ENCODE measurements at regions not wholly inside any gene's neighbourhood (a gene's known extent, or its start where the extent isn't known, plus 50 kb on each side); places are given as distances from the start of the nearest gene placed in this dataset.
"Not testable (repeated sequence)": the region's sequence is repeated elsewhere in the genome, so short reads cannot be mapped to it uniquely, and the experiment has no call there.

DNA sequence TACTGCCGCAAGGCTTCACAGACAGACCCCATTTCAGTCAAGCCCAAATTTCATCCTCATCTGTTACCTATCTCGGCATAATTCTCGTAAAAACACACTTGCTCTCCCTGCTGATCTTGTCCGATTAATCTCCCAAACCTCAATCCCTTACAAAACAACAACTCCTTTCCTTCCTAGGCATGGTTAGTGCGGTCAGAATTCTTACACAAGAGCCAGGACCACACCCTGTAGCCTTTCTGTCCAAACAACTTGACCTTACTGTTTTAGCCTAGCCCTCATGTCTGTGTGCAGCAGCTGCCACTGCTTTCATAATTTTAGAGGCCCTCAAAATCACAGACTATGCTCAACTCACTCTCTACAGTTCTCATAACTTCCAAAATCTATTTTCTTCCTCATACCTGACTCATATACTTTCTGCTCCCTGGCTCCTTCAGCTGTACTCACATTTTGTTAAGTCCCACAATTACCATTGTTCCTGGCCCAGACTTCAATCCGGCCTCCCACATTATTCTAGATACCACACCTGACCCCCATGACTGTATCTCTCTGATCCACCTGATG lies 227.5 kb upstream of the DUSP10 start:
- TF ChIP-seq, protein P1, sequence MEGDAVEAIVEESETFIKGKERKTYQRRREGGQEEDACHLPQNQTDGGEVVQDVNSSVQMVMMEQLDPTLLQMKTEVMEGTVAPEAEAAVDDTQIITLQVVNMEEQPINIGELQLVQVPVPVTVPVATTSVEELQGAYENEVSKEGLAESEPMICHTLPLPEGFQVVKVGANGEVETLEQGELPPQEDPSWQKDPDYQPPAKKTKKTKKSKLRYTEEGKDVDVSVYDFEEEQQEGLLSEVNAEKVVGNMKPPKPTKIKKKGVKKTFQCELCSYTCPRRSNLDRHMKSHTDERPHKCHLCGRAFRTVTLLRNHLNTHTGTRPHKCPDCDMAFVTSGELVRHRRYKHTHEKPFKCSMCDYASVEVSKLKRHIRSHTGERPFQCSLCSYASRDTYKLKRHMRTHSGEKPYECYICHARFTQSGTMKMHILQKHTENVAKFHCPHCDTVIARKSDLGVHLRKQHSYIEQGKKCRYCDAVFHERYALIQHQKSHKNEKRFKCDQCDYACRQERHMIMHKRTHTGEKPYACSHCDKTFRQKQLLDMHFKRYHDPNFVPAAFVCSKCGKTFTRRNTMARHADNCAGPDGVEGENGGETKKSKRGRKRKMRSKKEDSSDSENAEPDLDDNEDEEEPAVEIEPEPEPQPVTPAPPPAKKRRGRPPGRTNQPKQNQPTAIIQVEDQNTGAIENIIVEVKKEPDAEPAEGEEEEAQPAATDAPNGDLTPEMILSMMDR (IDR thresholded peaks at IDR 0.05 in 4 of 5, conservative IDR thresholded peaks at IDR 0.05 in 1 of 5), result not testable (repeated sequence)
- not testable (repeated sequence) for TF ChIP-seq POLR2A (IDR thresholded peaks at IDR 0.05)
